GM12873 (cell line): ENCODE measurements at regions not wholly inside any gene's neighbourhood (a gene's known extent, or its start where the extent isn't known, plus 50 kb on each side); places are given as distances from the start of the nearest gene placed in this dataset.

Source experiments
- CTCF ChIP-seq: IDR thresholded peaks from 2 replicates; pipeline ENCODE4 v1.5.1; 2012; ENCODE audit warnings: low read depth, mild to moderate bottlenecking, moderate library complexity, low read length, control low read depth; ENCODE audit not compliant: insufficient read depth; ENCODE audit errors: missing control alignments

- TF ChIP-seq CTCF, result no peak
Observed at GRCh38 chr10:45135443-45136198, 134.9 kb downstream of the ZNF22 start.

- no peak for TF ChIP-seq CTCF
Observed at GRCh38 chr10:45136256-45136655, 135.5 kb downstream of the ZNF22 start.

- TF ChIP-seq CTCF, result no peak
Observed at GRCh38 chr10:45144326-45145070, 143.8 kb downstream of the ZNF22 start.

- no peak for TF ChIP-seq CTCF
Observed at GRCh38 chr10:45147000-45147399, 146.3 kb downstream of the ZNF22 start.

- TF ChIP-seq CTCF, result no peak
Observed at GRCh38 chr10:45150997-45151396, 150.3 kb downstream of the ZNF22 start.

GRCh38 chr10:45151467-45152214 lies 150.9 kb downstream of the ZNF22 start:
- TF ChIP-seq CTCF, result no peak

GRCh38 chr10:45152726-45153125 lies 152.0 kb downstream of the ZNF22 start:
- TF ChIP-seq CTCF, result no peak
